HFF-Myc (cell line): ENCODE measurements at regions not wholly inside any gene's neighbourhood (a gene's known extent, or its start where the extent isn't known, plus 50 kb on each side); places are given as distances from the start of the nearest gene placed in this dataset.

ENCODE experiments used
- DNase-seq: peaks from one replicate; pipeline ENCODE4 v3.0.0-alpha.2; 2011; ENCODE audit warnings: low read depth; ENCODE audit errors: extremely low read depth
- H3K4me3 ChIP-seq: replicated peaks from 2 replicates; pipeline ENCODE4 v1.5.1; 2011; ENCODE audit warnings: low read depth, mild to moderate bottlenecking, control low read depth, low read length
- TF ChIP-seq, protein P1 (sequence below): IDR thresholded peaks from 2 replicates; pipeline ENCODE4 v1.5.1; 2012; ENCODE audit warnings: mild to moderate bottlenecking, low read depth, low read length, control low read depth; ENCODE audit errors: missing control alignments

- TF ChIP-seq, protein P1, sequence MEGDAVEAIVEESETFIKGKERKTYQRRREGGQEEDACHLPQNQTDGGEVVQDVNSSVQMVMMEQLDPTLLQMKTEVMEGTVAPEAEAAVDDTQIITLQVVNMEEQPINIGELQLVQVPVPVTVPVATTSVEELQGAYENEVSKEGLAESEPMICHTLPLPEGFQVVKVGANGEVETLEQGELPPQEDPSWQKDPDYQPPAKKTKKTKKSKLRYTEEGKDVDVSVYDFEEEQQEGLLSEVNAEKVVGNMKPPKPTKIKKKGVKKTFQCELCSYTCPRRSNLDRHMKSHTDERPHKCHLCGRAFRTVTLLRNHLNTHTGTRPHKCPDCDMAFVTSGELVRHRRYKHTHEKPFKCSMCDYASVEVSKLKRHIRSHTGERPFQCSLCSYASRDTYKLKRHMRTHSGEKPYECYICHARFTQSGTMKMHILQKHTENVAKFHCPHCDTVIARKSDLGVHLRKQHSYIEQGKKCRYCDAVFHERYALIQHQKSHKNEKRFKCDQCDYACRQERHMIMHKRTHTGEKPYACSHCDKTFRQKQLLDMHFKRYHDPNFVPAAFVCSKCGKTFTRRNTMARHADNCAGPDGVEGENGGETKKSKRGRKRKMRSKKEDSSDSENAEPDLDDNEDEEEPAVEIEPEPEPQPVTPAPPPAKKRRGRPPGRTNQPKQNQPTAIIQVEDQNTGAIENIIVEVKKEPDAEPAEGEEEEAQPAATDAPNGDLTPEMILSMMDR: no peak
- no peak for DNase-seq
- H3K4me3 ChIP-seq: no peak overlapping the region
Observed at GRCh38 chr10:101299211-101299610, 54.8 kb upstream of the BTRC start.

- no peak for DNase-seq
- no peak overlapping the region for H3K4me3 ChIP-seq
- TF ChIP-seq, protein P1: peak; percentile 50
Observed at GRCh38 chr10:101301111-101301731, 52.7 kb upstream of the BTRC start.

GRCh38 chr10:101303087-101303703, 50.8 kb upstream of the BTRC start:
- TF ChIP-seq, protein P1: no peak
- no peak overlapping the region for H3K4me3 ChIP-seq
- DNase-seq: no peak
